Adrenal gland (tissue), 5 donors: ENCODE measurements at regions not wholly inside any gene's neighbourhood (a gene's known extent, or its start where the extent isn't known, plus 50 kb on each side); places are given as distances from the start of the nearest gene placed in this dataset.

ENCODE experiments used
- CTCF ChIP-seq, 6 experiments: fragments of 450-650 bp in 4 of 6; fragments of 200-600 bp in 2 of 6; sonication (generic) in 1 of 6; IDR thresholded peaks; 1 replicate in 5 of 6; 2 replicates in 1 of 6; pipeline versions ENCODE4 v1.5.1 to v1.8.0; 2016 to 2021; ENCODE audit warnings: antibody characterized with exemption in 6 of 6, mild to moderate bottlenecking in 2 of 6, moderate library complexity in 1 of 6
- POLR2A ChIP-seq, 2 donors: fragments of 450-650 bp; IDR thresholded peaks; one replicate each; pipeline ENCODE4 v1.6.1; 2017; ENCODE audit warnings: antibody characterized with exemption in 2 of 2, mild to moderate bottlenecking in 2 of 2, moderate library complexity in 1 of 2
- donor health status: DM: no; HTN: no; CAD: no.

- TF ChIP-seq POLR2A (IDR thresholded peaks at IDR 0.05) = no peak
- TF ChIP-seq CTCF (IDR thresholded peaks at IDR 0.05) = no peak
These were observed 692.6 kb upstream of the TMEFF2 start for GRCh38 chr2:192887337-192887736.
